ENCODE measurements at regions not wholly inside any gene's neighbourhood (a gene's known extent, or its start where the extent isn't known, plus 50 kb on each side); places are given as distances from the start of the nearest gene placed in this dataset.

- no peak for DNase-seq
Measured at GRCh38 chr2:145692971-145693478, 1173.1 kb upstream of the ZEB2 start.

GRCh38 chr2:145691659-145692058 is 1171.7 kb upstream of the ZEB2 start:
- DNase-seq = no peak

GRCh38 chr2:145690183-145690778 is 1170.4 kb upstream of the ZEB2 start:
- DNase-seq = no peak

GRCh38 chr2:145689277-145689676 is 1169.4 kb upstream of the ZEB2 start:
- no peak for DNase-seq

- no peak for DNase-seq
Measured at GRCh38 chr2:145688156-145688555, 1168.2 kb upstream of the ZEB2 start.

GRCh38 chr2:145687442-145688134 is 1167.7 kb upstream of the ZEB2 start:
- DNase-seq = no peak

- DNase-seq = no peak
Measured at GRCh38 chr2:145685383-145686050, 1165.6 kb upstream of the ZEB2 start.

GRCh38 chr2:145682546-145683157 is 1162.7 kb upstream of the ZEB2 start:
- no peak for DNase-seq

GRCh38 chr2:145680276-145680675 is 1160.4 kb upstream of the ZEB2 start:
- no peak for DNase-seq

GRCh38 chr2:145677371-145677770 is 1157.5 kb upstream of the ZEB2 start:
- no peak for DNase-seq

GRCh38 chr2:145674705-145675104 is 1154.8 kb upstream of the ZEB2 start:
- DNase-seq = no peak

- no peak for DNase-seq
Measured at GRCh38 chr2:145669301-145669700, 1149.4 kb upstream of the ZEB2 start.

- no peak for DNase-seq
Measured at GRCh38 chr2:145666552-145666951, 1146.6 kb upstream of the ZEB2 start.

- no peak for DNase-seq
Measured at GRCh38 chr2:145657265-145657664, 1137.3 kb upstream of the ZEB2 start.

- DNase-seq = no peak
Measured at GRCh38 chr2:145655165-145655765, 1135.3 kb upstream of the ZEB2 start.

GRCh38 chr2:145654746-145655145 is 1134.8 kb upstream of the ZEB2 start:
- DNase-seq = no peak

GRCh38 chr2:145654156-145654555 is 1134.2 kb upstream of the ZEB2 start:
- no peak for DNase-seq

GRCh38 chr2:145653553-145653952 is 1133.6 kb upstream of the ZEB2 start:
- no peak for DNase-seq

- no peak for DNase-seq
Measured at GRCh38 chr2:145652571-145653545, 1132.9 kb upstream of the ZEB2 start.

- no peak for DNase-seq
Measured at GRCh38 chr2:145652036-145652435, 1132.1 kb upstream of the ZEB2 start.

GRCh38 chr2:145650226-145650625 is 1130.3 kb upstream of the ZEB2 start:
- no peak for DNase-seq

- no peak for DNase-seq
Measured at GRCh38 chr2:145649061-145649460, 1129.1 kb upstream of the ZEB2 start.

Data from activated T-cell treated with anti-CD3 and anti-CD28 coated beads, Interleukin-2, amount 50 U/mL, for 1 hour (primary cell).